ENCODE measurements at regions not wholly inside any gene's neighbourhood (a gene's known extent, or its start where the extent isn't known, plus 50 kb on each side); places are given as distances from the start of the nearest gene placed in this dataset.

DNA sequence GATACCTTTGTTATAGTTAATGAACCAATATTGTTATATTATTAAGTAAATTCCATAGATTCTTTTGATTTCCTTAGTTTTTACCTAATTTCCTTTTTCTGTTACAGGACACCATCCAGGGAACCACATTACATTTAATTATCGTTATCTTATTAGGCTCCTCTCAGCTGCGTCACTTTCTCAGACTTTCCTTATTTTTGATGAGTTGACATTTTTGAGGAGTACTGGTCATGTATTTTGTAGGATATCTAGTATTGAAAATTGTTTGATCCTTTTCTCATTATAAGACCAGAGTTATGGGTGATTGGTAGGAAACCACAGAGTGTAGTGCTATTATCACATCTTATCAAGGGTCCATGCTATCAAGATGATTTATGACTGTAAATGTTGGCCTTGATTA, 319.7 kb downstream of the NKX6-1 start:
- no peak for TF ChIP-seq SP1 (IDR thresholded peaks at IDR 0.05)
- TF ChIP-seq, protein P1, sequence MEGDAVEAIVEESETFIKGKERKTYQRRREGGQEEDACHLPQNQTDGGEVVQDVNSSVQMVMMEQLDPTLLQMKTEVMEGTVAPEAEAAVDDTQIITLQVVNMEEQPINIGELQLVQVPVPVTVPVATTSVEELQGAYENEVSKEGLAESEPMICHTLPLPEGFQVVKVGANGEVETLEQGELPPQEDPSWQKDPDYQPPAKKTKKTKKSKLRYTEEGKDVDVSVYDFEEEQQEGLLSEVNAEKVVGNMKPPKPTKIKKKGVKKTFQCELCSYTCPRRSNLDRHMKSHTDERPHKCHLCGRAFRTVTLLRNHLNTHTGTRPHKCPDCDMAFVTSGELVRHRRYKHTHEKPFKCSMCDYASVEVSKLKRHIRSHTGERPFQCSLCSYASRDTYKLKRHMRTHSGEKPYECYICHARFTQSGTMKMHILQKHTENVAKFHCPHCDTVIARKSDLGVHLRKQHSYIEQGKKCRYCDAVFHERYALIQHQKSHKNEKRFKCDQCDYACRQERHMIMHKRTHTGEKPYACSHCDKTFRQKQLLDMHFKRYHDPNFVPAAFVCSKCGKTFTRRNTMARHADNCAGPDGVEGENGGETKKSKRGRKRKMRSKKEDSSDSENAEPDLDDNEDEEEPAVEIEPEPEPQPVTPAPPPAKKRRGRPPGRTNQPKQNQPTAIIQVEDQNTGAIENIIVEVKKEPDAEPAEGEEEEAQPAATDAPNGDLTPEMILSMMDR (IDR thresholded peaks at IDR 0.05; ENCODE audit: low read depth, low read length, missing input control) = no peak
- no peak for TF ChIP-seq HNF4G (IDR thresholded peaks at IDR 0.05)
- no peak for TF ChIP-seq TAF1 (conservative IDR thresholded peaks at IDR 0.05)
- TF ChIP-seq, protein P2, sequence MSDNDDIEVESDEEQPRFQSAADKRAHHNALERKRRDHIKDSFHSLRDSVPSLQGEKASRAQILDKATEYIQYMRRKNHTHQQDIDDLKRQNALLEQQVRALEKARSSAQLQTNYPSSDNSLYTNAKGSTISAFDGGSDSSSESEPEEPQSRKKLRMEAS (IDR thresholded peaks at IDR 0.05) = no peak
- no peak for TF ChIP-seq FOXA1 (IDR thresholded peaks at IDR 0.05)
- no peak for TF ChIP-seq YY1 (IDR thresholded peaks at IDR 0.05)
- TF ChIP-seq, protein P3, sequence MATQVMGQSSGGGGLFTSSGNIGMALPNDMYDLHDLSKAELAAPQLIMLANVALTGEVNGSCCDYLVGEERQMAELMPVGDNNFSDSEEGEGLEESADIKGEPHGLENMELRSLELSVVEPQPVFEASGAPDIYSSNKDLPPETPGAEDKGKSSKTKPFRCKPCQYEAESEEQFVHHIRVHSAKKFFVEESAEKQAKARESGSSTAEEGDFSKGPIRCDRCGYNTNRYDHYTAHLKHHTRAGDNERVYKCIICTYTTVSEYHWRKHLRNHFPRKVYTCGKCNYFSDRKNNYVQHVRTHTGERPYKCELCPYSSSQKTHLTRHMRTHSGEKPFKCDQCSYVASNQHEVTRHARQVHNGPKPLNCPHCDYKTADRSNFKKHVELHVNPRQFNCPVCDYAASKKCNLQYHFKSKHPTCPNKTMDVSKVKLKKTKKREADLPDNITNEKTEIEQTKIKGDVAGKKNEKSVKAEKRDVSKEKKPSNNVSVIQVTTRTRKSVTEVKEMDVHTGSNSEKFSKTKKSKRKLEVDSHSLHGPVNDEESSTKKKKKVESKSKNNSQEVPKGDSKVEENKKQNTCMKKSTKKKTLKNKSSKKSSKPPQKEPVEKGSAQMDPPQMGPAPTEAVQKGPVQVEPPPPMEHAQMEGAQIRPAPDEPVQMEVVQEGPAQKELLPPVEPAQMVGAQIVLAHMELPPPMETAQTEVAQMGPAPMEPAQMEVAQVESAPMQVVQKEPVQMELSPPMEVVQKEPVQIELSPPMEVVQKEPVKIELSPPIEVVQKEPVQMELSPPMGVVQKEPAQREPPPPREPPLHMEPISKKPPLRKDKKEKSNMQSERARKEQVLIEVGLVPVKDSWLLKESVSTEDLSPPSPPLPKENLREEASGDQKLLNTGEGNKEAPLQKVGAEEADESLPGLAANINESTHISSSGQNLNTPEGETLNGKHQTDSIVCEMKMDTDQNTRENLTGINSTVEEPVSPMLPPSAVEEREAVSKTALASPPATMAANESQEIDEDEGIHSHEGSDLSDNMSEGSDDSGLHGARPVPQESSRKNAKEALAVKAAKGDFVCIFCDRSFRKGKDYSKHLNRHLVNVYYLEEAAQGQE (IDR thresholded peaks at IDR 0.05) = no peak
